Astrocyte of the spinal cord (primary cell): ENCODE measurements at regions not wholly inside any gene's neighbourhood (a gene's known extent, or its start where the extent isn't known, plus 50 kb on each side); places are given as distances from the start of the nearest gene placed in this dataset.

Experiments
- DNase-seq: peaks from one replicate; pipeline ENCODE4 v3.0.0; 2011; ENCODE audit warnings: low read depth, low spot score
- H3K4me3 ChIP-seq: 2 replicates; pipeline ENCODE4 v1.5.1; 2011; ENCODE audit warnings: low read depth, mild to moderate bottlenecking, low read length, moderate library complexity
- CTCF ChIP-seq: IDR thresholded peaks from 2 replicates; pipeline ENCODE4 v1.5.1; 2012; ENCODE audit warnings: low read depth, mild to moderate bottlenecking, low read length, inconsistent platforms
- in situ Hi-C: cut with HindIII; loops from 2 replicates; pipeline ENCODE4 v1.10.0; 2017; ENCODE audit warnings: low sequenced_read_pairs

DNA sequence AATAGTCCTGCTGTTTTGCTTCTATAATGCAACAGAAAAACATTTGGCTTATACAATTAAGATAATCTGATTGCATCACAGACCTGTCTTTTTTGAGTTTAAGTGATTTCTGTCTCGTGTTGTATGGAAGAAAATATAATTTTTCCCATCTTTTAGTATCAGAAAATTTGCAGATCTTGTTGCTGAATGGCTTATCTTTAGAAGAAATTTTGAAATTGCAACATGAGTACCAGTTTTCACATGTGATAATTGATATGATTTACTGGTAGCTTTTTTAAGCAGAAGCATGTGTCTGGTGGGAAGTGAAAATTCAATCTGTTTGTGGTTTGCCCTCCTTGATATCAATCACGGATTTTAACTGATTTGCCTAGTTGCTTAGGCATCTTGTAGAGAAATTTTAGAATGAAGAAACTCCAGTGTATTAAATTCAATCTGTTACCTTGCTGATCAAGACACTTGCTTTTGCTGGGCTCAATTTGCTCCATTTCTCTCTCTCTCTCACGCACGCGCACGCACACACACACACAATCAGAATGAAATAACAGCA is 89.8 kb upstream of the MYCBP2 start:
- TF ChIP-seq CTCF: no peak
- in situ Hi-C loops: no loop called here
- DNase-seq: no peak
- no peak overlapping the region for H3K4me3 ChIP-seq

DNA sequence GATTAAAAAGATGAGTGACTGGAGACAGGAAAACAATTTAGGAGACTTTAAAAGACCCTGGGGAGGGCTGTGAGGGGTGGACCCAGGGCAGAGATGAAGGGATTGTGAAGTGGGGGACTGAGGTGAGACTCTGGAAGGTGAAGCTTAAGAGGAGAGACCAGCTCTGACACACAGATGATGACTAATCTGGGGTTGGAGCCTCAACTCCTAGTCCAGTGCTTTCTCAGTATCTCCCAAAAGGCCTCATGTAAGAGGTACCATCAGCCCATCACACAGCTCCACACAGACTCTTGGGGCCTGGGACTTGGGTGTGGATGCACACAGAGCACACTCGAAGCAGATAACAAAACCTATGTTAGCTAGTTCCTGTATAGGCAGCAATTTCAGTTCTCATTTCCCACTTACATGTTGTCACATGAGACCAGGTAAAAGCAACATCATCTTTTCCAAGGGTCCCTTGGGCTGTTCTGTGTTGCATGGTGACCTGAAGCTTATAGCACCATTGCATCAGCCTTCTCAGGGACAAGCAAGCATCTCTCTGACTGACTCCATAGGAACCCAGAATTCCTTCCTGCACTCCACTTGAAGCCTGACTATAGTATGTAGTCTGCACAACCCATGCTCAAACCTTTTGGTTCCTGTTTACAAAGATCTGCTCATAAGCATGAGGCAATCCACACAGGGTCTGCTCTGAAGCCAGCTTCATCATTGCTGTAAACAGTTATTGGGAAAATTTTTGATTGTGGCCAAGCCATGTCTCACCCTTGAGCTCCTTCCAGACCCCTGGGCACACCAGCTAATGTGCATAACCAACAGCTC is 88.6 kb upstream of the MYCBP2 start:
- no peak for TF ChIP-seq CTCF
- no peak overlapping the region for H3K4me3 ChIP-seq
- DNase-seq: no peak
- in situ Hi-C loops: no loop called here

DNA sequence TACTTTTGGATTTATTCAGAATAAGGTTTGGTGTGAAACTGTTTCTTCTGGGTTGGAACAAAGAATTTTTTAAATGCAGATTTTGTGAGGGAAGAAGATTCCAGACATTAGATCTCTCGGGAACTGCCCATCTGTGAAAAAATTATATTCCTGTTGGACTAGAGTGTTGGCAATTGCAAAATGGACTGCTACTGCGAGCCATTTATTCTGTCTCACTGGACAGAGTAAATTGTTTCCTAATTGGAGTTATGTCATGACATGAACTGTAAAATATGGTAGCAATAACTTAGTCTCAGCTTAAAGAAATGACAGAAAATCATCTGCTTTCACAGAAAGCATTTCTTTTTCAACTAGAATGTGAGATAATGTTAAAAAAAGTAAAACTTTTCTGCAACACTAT is 86.0 kb upstream of the MYCBP2 start:
- in situ Hi-C loops: no loop called here
- no peak overlapping the region for H3K4me3 ChIP-seq
- DNase-seq: no peak
- TF ChIP-seq CTCF: no peak

DNA sequence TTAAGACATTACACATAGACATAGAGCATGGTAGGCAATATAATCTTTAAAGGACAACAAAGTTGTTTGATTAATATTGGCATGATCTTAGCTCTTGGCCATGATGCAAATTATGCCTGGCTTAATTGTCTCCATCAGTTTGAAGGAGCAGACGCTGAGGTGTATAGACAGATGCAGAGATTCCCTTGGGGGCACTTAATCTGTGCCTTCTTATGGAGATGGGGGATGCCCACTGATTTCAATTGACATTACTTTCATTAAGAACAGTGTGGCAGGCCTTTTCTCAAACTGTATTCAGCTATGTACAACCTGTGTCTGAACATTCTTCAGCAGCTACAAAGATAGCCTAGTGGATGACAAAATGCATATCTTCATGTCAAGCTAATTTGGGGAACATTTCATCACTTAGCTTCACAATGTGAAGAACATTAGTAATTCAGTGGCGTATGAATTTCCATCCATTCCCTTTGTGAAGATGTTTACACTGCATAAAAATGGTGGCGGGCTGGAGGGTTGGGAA is 85.3 kb upstream of the MYCBP2 start:
- no peak overlapping the region for H3K4me3 ChIP-seq
- no peak for DNase-seq
- in situ Hi-C loops: no loop called here
- no peak for TF ChIP-seq CTCF

DNA sequence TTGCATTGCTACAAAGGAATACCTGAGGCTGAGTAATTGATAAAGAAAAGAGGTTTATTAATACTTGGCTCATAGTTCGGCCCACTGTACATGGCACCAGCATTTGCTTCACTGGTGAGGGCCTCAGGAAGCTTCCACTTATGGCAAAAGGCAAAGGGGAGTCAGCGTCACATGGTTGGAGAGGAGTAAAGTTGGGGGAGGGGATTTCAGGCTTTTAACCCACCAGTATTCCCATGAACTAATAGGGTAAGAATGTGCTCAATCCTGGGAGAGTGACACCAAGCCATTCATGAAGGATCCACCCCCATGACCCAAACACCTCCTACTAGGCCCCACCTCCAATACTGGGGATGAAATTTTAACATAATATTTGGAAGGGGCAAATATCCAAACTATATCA is 82.5 kb upstream of the MYCBP2 start:
- in situ Hi-C loops: no loop called here
- no peak for DNase-seq
- no peak overlapping the region for H3K4me3 ChIP-seq
- no peak for TF ChIP-seq CTCF

GRCh38 chr13:77406644-77407440 is 79.9 kb upstream of the MYCBP2 start:
- H3K4me3 ChIP-seq: no peak overlapping the region
- in situ Hi-C loops: no loop called here
- no peak for TF ChIP-seq CTCF
- no peak for DNase-seq
